KOPT-K1 (cell line): ENCODE measurements at regions not wholly inside any gene's neighbourhood (a gene's known extent, or its start where the extent isn't known, plus 50 kb on each side); places are given as distances from the start of the nearest gene placed in this dataset.
A peak's percentile ranks its signal among the peaks of the same experiment; 100 is the strongest.

Source experiments
- H3K27ac ChIP-seq: fragments of 200-600 bp; sonication (generic); 2 replicates; pipeline ENCODE4 v1.5.1; 2016; ENCODE audit warnings: antibody characterized with exemption, mild to moderate bottlenecking, low read depth, low read length; ENCODE audit not compliant: poor library complexity, severe bottlenecking
- H3K36me3 ChIP-seq: fragments of 200-600 bp; sonication (generic); 2 replicates; pipeline ENCODE4 v1.5.1; 2017; ENCODE audit warnings: antibody characterized with exemption, mild to moderate bottlenecking, low read length, moderate library complexity; ENCODE audit not compliant: insufficient read depth
- H3K9me3 ChIP-seq: fragments of 200-600 bp; sonication (generic); 2 replicates; pipeline ENCODE4 v1.5.1; 2017; ENCODE audit warnings: antibody characterized with exemption, low read length, mild to moderate bottlenecking; ENCODE audit not compliant: insufficient read depth, poor library complexity, severe bottlenecking

DNA sequence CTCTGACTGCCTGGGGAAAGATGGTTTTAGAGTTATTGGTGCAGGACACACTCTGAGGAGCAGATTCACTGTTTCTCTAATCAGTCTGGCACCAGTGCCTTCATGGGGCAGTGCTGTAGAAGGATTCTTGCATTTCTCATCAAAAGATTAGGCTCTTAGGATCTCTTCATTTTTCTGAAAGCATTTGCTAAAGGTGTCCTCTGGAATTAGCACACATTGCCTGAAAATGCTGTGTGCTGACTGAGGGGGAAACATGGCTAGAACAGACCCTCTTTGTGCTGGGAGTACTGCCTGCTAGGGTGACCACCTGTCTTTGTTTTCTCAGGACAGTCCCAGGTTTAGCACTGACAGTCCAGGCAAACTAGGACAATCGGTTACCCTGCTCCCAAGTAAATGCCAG lies 301.0 kb downstream of the PTEN start:
- Histone ChIP-seq H3K36me3 (no peaks in the 10 kb centered on the region), H3K27ac (no peak overlapping the region), H3K9me3 (peaks cover 24% of the 10 kb centered on the region)

DNA sequence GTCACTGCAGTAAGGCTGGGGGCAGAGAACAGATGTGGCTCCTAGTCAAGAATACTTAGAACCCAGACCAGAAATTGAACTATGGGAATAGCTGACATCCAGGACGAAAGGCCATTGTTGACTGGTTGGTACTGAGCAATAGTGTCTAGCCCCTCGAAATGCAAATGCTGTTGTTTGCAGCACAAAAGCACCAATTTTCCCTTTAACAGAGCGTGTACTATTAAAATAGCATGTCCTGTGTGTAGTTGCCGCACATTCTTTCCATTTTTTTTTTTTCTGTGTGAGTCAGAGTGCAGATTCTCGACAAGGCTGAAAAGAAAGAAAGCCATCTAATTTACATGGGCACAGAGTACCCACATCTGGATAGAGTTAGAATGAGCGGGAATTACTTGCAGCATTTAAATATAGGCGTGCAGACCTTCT lies 302.4 kb downstream of the PTEN start:
- no peak overlapping the region for H3K27ac ChIP-seq

DNA sequence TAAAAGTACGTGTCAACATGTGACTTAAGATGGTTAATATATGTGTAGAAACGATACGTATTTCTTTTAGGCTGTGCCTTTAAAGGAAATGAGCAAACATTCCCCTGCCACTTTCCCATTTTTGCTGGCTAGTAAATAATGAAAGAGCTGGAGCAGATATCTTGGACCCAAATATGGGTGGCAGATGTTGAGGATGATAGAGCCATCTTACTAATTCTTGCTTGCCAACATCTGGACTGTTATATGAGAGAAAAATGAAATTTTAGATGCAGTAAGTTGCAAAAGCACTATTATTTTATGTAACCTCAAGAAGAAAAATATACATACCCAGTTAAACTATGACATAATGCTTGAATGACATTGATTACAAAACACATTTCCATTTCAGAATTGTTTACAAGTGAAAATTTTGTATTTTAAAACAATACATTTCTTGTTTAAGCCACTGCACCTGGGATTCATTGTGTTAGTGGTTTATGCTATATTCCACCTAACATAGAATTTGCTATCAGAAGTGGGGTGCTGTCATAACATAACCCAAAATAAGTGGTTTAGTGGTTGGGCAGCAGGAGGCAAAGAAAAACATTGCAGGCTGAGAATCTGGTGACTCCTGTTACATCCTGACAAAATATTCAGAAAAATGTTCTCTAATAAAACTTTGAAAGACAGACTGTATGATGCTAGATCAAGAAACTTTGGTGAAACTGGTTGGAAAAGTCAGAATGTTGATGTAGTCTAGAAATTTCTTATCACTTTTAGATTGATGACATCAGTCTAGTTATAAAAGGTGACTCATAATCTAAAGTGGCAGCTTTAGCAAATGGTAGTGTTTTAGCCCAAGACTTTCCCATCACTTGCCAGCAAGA lies 305.0 kb downstream of the PTEN start:
- Histone ChIP-seq H3K27ac (no peak overlapping the region), H3K36me3 (no peaks in the 10 kb centered on the region), H3K9me3 (peaks cover 23% of the 10 kb centered on the region)

More for the DNA sequence above, 302.4 kb downstream of the PTEN start:
- Histone ChIP-seq H3K36me3 (no peaks in the 10 kb centered on the region), H3K9me3 (peaks cover 29% of the 10 kb centered on the region)

DNA sequence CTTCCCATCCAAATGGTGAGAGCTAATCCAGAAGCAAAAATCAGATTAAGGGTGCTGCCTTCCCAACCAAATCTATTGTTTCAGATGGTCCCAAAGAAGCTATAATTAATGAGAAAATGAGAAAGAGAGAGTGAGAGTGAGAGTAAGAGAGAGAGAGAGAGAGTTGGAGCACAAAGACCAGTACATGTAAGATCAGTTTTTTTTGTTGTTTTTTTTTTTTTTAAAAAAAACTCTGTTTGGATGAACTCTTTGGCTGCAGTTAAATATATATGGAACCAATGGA lies 305.6 kb downstream of the PTEN start:
- H3K36me3 ChIP-seq, result no peaks in the 10 kb centered on the region
- H3K9me3 ChIP-seq, result peaks cover 28% of the 10 kb centered on the region
- H3K27ac ChIP-seq, result no peak overlapping the region

DNA sequence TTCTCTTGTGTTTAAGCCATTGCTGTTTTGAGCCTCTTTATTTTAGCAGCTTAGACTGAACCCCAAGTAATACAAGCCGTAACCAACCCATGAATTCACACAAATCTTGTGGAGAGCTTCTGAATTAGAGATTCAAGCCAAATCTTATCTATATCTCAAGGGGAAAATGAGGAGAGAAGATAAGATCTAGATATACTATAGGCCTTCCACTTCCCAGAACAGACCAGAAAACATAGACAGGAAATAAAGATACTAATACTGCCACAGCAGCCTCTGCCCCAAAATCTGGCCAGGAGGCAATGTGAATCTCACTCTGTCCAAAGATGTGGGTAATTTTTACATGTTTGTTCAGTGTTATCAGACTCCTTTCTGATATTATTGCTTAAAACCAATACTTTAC lies 307.2 kb downstream of the PTEN start:
- peaks cover 45% of the 10 kb centered on the region for H3K9me3 ChIP-seq
- peak overlapping the region; percentile 21 for H3K27ac ChIP-seq
- H3K36me3 ChIP-seq, result no peaks in the 10 kb centered on the region

DNA sequence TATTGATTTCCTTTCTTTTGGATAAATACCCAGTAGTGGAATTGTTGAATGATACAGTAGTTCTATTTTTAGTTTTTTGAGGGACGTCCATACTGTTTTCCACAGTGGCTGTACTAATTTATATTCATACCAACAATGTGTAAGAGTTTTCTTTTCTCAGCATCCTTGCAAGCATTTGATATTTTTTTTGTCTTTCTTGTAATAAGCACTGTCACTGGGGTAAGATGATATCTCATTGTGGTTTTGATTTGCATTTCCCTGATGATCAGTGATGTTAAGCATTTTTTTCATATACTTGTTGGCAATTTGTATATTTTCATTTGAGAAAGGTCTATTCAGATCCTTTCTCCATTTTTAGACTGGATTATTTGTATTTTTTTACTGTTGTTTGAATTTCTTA lies 308.7 kb downstream of the PTEN start:
- Histone ChIP-seq H3K27ac (peak overlapping the region; percentile 8), H3K9me3 (peaks cover 57% of the 10 kb centered on the region), H3K36me3 (no peaks in the 10 kb centered on the region)

DNA sequence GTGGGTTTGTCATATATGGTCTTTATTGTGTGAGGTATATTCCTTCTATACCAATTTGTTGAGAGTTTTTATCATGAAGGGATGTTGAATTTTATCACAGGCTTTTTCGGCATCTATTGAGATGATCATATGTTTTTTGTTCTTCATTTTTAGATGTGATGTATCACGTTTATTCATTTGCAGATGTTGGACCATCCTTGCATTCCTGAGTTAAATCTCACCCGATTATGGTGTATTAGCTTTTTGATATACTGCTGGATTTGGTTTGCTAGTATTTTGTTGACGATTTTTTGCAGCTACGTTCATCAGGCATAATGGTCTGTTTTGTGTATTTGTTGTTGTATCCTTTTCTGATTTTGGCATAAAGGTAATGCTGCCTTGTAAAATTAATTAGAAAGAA lies 311.0 kb downstream of the PTEN start:
- Histone ChIP-seq H3K27ac (no peak overlapping the region), H3K36me3 (no peaks in the 10 kb centered on the region), H3K9me3 (peaks cover 57% of the 10 kb centered on the region)

DNA sequence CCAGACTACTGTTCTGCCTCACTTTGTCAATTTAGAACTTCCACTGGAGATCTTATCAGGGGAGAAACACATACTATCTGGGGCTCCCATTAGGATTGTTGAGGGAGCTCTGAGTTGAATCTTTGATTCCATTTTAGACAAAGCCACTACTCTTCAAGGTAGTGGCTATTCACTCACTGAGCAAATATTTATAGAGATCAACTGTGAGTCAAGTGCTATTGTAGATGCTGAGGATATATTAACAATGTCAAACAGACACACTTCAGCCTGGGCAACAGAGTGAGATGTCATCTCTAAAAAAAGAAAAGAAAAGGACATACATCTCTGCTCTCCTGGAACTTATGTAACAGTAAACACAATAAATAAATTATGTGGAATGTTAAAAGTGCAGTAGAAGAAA lies 315.3 kb downstream of the PTEN start:
- Histone ChIP-seq H3K36me3 (no peaks in the 10 kb centered on the region), H3K27ac (no peak overlapping the region), H3K9me3 (peaks cover 45% of the 10 kb centered on the region)

DNA sequence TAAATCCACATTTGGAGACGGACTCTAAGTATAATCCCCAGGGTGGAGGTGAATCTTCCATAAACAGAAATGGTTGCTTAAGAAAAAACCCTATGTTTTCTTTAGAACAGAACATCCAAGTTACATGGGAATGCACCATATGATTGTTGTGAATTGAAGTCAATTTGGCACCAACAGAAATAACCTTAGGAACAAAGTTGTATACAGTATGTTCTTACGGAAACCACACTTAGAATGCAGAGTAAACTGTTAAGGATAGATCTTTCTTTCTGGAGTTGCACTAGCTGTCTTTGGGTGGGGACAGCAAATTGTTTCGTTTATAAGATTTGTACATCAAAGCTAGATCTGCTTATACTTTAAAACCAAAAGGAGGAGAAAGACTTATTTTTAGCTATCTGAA lies 316.4 kb downstream of the PTEN start:
- Histone ChIP-seq H3K36me3 (no peaks in the 10 kb centered on the region), H3K9me3 (peaks cover 34% of the 10 kb centered on the region), H3K27ac (no peak overlapping the region)

DNA sequence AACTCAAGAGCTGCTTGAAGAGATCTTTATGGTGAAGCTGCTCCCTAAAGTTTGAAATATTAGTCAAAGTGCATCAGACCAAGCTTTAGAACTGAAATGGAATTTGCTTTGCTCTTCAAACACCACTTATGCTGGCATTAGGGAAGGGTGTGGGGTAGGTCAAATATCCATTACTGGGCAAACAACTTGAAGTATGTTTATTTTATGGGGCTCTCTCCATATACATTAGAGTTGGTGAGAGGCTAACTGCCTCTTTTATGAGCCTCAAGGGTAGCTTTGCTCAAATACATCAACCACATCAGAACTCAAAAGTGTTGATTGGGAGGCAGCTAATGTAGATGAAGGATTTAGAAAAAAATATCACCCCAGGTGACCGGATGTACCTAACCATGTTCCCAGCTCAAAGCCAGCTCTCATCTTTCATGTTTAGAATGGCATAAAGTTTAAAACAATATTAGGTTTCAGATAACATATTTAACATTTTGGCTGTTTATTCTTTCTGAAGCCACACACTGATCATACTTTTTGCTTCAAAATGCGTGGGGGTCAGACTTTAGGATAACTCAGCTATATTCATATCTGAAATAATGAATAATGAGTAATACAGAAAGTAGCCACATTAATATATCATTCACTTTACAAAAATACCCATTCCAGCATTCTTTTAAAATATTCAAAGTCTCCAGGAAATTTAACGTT lies 318.6 kb downstream of the PTEN start:
- no peak overlapping the region for H3K27ac ChIP-seq
- peaks cover 15% of the 10 kb centered on the region for H3K9me3 ChIP-seq
- no peaks in the 10 kb centered on the region for H3K36me3 ChIP-seq

DNA sequence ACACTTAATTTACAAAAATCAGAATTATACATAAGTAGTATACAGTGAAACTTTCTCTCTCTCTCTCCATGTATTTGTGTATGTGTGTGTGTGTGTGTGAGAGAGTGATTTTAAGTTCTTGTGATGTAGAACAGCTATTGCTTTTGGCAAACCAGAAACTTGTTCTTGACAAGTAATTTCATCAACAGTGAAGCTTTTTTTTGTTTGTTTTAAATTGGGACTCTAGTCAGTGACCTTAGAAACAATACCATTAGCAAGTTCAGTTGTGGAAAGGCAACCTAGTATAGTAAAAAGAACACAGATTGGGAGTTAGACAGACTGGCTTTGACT lies 319.1 kb downstream of the PTEN start:
- peaks cover 10% of the 10 kb centered on the region for H3K9me3 ChIP-seq
- H3K36me3 ChIP-seq, result no peaks in the 10 kb centered on the region
- no peak overlapping the region for H3K27ac ChIP-seq

DNA sequence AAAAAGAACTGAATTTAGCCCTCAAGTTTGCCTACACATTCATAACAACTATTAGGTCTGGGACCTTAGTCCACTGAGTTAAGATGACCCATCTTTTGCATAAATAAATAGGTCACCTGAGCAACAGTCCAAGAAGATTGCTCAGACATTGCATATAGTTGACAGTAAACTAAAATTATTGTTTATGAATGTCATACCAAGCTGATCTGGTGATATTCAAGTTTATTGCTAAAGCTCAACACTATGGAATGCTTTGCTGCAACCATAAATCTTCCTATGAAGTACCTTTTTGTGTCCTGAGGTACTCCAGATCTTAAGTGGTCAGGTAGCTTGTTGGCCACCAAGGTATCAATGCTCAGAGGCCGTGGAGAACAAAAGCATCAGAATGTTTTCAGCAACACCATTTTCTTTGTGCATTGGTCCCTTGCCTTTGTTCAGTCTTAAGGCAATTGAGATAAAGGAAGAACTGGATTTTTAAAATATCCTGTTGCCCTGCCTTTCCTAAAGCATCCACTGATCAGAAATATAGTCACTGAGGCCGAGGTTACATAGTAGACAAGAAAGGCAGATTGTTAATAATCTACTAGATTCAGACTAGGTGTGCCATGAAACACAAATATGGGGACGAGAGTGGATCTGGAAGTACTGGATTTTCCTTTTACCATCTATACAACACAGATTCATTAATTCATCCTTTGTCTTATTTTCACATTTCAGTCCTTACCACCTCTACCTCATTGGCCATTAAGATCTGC lies 321.3 kb downstream of the PTEN start:
- H3K36me3 ChIP-seq, result no peaks in the 10 kb centered on the region
- H3K27ac ChIP-seq, result no peak overlapping the region
- H3K9me3 ChIP-seq, result no peaks in the 10 kb centered on the region

DNA sequence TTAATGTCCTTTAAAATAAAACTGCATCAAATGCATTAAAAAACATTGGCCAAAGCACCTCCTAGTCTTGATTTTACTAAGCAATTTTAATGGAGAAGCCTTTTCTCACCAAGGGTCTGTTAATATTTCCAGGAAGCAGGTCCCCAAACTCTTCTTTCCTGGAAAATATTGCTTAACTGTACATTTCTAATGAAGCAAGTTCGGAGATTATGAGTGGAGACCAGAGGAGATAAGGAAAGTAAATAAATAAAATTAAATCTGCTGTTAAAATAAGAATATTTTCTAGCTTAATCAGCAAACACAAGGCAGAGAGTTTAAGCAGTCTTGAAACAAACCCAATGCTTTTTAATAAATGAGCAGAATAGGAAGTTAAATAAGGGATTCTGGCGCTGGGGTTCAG lies 322.4 kb downstream of the PTEN start:
- Histone ChIP-seq H3K36me3 (no peaks in the 10 kb centered on the region), H3K9me3 (no peaks in the 10 kb centered on the region), H3K27ac (no peak overlapping the region)

DNA sequence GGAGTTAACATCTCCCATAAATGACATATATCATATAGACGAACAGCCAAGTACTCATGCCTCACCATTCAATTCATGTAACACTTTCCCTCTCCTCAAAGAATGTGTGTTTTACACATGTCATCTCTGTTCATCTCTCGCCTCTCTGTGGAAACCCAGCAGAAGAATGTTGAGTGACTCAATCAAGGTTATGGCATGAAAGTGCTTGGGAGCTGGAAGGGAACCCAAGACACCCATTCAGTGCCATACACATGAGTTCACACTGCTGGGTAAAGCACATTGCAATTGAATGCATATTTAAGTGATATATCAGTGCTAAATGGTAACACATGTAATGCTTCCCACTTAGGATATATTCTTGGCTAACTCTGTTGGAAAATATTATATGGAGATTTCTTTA lies 322.9 kb downstream of the PTEN start:
- Histone ChIP-seq H3K9me3 (no peaks in the 10 kb centered on the region), H3K36me3 (no peaks in the 10 kb centered on the region), H3K27ac (no peak overlapping the region)

DNA sequence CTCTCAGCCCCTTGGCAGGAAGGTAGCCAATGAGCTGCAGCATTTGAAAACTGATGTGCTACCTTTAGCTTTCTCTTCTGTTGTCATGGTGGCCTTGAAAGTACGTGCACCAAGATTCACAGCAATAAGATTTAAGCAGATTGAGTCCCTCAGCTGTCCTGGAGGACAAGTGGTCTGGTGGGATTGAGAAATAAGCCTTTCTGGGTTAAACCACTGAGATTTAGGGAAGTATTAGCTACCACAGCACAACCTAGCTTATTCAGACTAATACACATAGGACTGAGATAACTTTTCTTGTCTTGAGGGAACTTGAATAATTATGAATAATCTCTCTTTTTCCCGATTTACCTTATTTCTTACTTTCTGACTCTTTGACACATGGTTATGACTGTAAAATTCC lies 324.0 kb downstream of the PTEN start:
- no peak overlapping the region for H3K27ac ChIP-seq
- no peaks in the 10 kb centered on the region for H3K36me3 ChIP-seq
- H3K9me3 ChIP-seq, result no peaks in the 10 kb centered on the region
